HFF-Myc (cell line): ENCODE measurements at regions not wholly inside any gene's neighbourhood (a gene's known extent, or its start where the extent isn't known, plus 50 kb on each side); places are given as distances from the start of the nearest gene placed in this dataset.
"Not testable (repeated sequence)": the region's sequence is repeated elsewhere in the genome, so short reads cannot be mapped to it uniquely, and the experiment has no call there.

Experiments used
- DNase-seq: peaks from one replicate; pipeline ENCODE4 v3.0.0-alpha.2; 2011; ENCODE audit warnings: low read depth; ENCODE audit errors: extremely low read depth
- H3K4me3 ChIP-seq: replicated peaks from 2 replicates; pipeline ENCODE4 v1.5.1; 2011; ENCODE audit warnings: low read depth, mild to moderate bottlenecking, control low read depth, low read length
- TF ChIP-seq, protein P1 (sequence below): IDR thresholded peaks from 2 replicates; pipeline ENCODE4 v1.5.1; 2012; ENCODE audit warnings: mild to moderate bottlenecking, low read depth, low read length, control low read depth; ENCODE audit errors: missing control alignments

DNA sequence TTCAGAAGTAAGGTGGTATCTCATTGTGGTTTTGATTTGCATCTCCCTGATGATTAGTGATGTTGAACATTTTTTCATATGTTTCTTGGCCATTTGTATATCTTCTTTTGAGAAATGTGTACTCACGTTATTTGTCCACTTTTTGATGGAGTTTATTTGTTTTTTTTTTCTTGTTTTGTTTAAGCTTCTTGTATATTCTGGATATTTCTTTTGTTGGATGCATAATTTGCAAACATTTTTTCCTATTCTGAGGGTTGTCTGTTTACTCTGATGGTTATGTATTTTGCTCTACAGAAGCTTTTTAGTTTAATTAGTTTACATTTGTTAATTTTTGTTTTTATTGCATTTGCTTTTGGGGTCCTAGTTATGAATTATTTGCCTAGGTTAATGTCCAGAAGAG is 927.4 kb upstream of the LRFN5 start:
- DNase-seq: no peak
- no peak overlapping the region for H3K4me3 ChIP-seq
- TF ChIP-seq, protein P1, sequence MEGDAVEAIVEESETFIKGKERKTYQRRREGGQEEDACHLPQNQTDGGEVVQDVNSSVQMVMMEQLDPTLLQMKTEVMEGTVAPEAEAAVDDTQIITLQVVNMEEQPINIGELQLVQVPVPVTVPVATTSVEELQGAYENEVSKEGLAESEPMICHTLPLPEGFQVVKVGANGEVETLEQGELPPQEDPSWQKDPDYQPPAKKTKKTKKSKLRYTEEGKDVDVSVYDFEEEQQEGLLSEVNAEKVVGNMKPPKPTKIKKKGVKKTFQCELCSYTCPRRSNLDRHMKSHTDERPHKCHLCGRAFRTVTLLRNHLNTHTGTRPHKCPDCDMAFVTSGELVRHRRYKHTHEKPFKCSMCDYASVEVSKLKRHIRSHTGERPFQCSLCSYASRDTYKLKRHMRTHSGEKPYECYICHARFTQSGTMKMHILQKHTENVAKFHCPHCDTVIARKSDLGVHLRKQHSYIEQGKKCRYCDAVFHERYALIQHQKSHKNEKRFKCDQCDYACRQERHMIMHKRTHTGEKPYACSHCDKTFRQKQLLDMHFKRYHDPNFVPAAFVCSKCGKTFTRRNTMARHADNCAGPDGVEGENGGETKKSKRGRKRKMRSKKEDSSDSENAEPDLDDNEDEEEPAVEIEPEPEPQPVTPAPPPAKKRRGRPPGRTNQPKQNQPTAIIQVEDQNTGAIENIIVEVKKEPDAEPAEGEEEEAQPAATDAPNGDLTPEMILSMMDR: no peak

DNA sequence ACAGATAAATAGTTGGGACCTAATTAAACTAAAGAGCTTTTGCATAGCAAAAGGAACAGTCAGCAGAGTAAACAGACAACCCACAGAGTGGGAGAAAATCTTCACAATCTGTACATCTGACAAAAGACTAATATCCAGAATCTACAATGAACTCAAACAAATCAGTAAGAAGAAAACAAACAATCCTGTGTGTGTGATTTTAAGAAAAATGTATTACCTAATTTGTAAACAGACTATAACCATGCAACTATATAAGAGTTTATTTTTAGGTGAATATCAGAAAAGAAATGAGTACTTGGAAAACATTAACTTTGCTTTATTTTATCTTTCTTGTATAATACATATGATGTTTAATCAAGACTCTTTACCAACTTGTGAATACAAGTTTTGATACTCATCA is 929.5 kb upstream of the LRFN5 start:
- H3K4me3 ChIP-seq, DNase-seq: not testable (repeated sequence)

DNA sequence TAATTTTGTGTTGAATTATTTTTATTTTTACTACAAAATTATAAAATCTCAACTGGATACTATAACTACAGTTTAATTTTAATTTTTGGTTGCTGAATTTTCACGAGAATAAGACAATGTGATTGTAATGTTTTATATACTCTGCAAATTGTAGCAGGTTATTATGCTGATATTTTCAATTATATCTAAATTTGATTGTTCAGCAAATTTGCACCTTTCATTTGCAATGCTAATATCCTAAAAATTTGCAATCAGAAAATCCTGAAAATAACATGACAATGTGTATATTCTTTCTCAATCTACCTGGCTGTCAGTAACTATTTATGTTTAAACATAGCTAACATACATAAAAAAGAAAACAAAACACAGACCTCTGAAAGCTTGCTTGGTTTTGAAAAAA is 932.2 kb upstream of the LRFN5 start:
- DNase-seq: no peak
- TF ChIP-seq, protein P1: no peak
- H3K4me3 ChIP-seq: no peak overlapping the region

DNA sequence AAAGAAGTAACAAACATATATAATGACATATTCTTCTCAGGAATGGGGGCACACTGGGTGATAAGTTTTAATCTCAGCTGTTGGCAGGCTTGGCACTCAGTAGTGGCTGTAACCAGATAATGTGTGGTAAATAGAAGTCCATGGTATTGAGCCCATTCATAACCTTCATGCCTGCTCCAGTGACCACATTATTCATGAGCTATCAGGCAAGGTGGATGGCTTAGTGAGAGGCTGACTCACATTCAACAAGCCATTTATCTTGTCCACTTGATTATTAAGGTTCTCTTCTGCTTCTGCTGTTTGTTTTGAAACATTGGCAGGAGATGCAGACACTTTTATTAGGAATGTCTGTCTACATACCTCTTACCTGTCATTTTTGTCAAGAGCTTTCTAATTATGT is 950.4 kb upstream of the LRFN5 start:
- TF ChIP-seq, protein P1: no peak
- no peak for DNase-seq
- no peak overlapping the region for H3K4me3 ChIP-seq

DNA sequence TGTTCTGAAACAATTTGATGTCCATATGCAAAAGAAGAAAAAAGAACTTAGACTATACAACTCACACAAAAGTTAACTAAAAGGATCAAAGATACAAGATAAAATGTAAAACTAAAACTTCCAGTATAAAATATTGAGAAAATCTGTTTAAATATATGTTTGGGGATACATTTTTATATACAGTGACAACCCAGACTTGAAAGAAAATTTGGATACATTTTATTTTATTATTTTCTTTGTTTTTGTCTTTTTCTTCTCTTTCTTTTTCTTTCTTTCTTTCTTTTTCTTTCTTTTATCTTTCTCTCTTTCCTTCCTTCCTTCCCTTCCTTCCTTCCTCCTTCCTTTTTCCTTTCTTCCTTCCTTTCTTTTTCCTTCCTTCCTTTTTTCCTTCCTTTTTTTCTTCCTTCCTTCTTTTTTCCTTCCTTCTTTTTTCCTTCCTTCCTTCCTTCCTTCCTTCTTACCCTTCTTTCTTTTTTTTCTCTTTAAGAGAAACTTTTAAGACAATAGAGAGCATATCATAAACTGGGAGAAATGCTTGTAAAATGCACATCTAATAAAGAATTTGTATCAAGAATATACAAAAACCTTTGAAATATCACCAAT is 954.5 kb upstream of the LRFN5 start:
- no peak overlapping the region for H3K4me3 ChIP-seq
- no peak for DNase-seq
- TF ChIP-seq, protein P1: no peak

DNA sequence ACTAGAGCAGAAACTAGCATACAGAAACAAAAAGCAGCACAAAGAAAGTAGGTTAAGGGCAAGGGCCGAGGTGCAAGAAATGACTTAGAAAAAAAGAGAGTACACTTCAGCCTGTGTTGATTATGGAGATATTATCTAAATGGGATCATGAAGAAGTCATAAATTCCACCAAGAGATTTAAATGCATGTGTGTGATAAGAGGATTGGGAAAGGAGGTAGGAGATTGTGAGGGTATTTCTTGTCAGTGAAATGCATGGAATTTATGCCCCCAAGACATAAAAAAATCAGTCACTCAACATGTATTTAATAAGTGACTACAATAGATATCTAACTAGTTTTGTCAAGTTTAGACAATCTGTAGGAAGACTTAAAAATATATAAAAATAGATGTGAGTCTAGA is 976.2 kb upstream of the LRFN5 start:
- no peak overlapping the region for H3K4me3 ChIP-seq
- no peak for DNase-seq
- TF ChIP-seq, protein P1: no peak

DNA sequence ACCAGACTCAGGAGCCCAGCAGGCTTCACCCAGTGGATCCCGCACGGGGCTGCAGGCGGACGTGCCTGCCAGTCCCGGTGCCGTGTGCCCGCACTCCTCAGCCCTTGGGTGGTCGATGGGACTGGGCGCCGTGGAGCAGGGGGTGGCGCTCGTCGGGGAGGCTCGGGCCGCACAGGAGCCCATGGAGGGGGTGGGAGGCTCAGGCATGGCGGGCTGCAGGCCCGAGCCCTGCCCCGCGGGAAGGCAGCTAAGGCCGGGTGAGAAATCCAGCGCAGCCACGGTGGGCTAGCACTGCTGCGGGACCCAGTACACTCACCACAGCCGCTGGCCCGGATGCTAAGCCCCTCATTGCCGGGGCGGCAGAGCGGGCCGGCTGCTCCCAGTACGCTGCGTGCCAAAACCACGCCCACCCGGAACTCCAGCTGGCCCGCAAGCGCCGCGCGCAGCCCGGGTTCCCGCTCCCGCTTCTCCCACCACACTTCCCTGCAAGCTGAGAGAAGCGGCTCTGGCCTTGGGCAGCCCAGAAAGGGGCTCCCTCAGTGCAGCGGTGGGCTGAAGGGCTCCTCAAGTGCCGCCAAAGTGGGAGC is 977.0 kb upstream of the LRFN5 start:
- not testable (repeated sequence) for H3K4me3 ChIP-seq, DNase-seq

DNA sequence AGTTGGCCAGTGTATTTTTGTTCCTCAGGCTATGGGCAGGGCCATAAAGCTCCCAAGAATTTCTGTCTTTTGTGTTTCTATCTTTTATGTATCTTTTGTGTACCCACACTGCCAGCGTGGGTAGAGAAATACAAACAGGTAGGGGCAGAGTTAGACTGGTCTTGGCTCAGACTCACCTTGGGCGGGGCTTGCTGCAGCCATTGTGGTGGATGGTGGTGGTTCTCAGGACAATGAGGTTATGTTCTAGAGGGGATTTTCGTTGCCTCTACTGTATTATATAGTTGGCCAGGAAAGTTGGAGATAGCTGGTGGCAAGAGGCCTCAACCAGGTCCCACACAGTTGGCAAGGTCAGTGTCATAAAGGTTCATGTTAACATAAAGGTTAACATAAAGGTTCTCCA is 977.5 kb upstream of the LRFN5 start:
- no peak for DNase-seq
- TF ChIP-seq, protein P1: no peak
- no peak overlapping the region for H3K4me3 ChIP-seq
